PC-3 (cell line): ENCODE measurements at regions not wholly inside any gene's neighbourhood (a gene's known extent, or its start where the extent isn't known, plus 50 kb on each side); places are given as distances from the start of the nearest gene placed in this dataset.

Source experiments
- CTCF ChIP-seq: fragments of 300-600 bp; sonication (generic); conservative IDR thresholded peaks from 2 replicates; pipeline ENCODE4 v1.5.1; 2017; ENCODE audit warnings: antibody characterized with exemption, low read depth, mild to moderate bottlenecking, low read length
- EZH2 ChIP-seq: fragments of 300-600 bp; sonication (generic); IDR thresholded peaks from one replicate; pipeline ENCODE4 v1.6.1; 2017; ENCODE audit warnings: antibody characterized with exemption, mild to moderate bottlenecking, low read length; ENCODE audit not compliant: unreplicated experiment
- EZH2phosphoT487 ChIP-seq: fragments of 300-600 bp; sonication (generic); IDR thresholded peaks from 2 replicates; pipeline ENCODE4 v1.6.1; 2018; ENCODE audit warnings: mild to moderate bottlenecking, antibody characterized with exemption, low read length, borderline replicate concordance

GRCh38 chr1:229040630-229041358, 230.1 kb upstream of the RAB4A start:
- no peak for TF ChIP-seq CTCF
- TF ChIP-seq EZH2: no peak
- no peak for TF ChIP-seq EZH2phosphoT487
